ENCODE measurements at regions not wholly inside any gene's neighbourhood (a gene's known extent, or its start where the extent isn't known, plus 50 kb on each side); places are given as distances from the start of the nearest gene placed in this dataset.

GRCh38 chr15:92283813-92284212 lies 109.9 kb upstream of the ST8SIA2 start:
- no peaks in the 10 kb centered on the region for H3K27me3 ChIP-seq (ENCODE audit: insufficient read depth)
- no peak overlapping the region for H3K4me3 Mint-ChIP-seq
- H3K4me1 Mint-ChIP-seq: no peaks in the 10 kb centered on the region
- H4K20me1 ChIP-seq (replicated peaks; ENCODE audit: insufficient read depth): no peaks in the 10 kb centered on the region
- no peaks in the 10 kb centered on the region for H3K36me3 Mint-ChIP-seq (ENCODE audit: low read depth)
- no peak overlapping the region for H2AFZ ChIP-seq
- H3K27ac Mint-ChIP-seq: no peak overlapping the region
- no peaks in the 10 kb centered on the region for H3K4me1 ChIP-seq (ENCODE audit: insufficient read depth)
- H3K4me2 ChIP-seq: no peak overlapping the region
- H3K36me3 ChIP-seq (ENCODE audit: insufficient read depth): no peaks in the 10 kb centered on the region
- H3K27ac ChIP-seq (ENCODE audit: low read depth): no peak overlapping the region
- no peak overlapping the region for H3K4me3 ChIP-seq
- H3K27me3 Mint-ChIP-seq (ENCODE audit: insufficient read depth, low read depth, poor library complexity): no peaks in the 10 kb centered on the region
- no peaks in the 10 kb centered on the region for H3K79me2 ChIP-seq (replicated peaks; ENCODE audit: insufficient read depth)
- ATAC-seq (no peak), DNase-seq (ENCODE audit: low spot score) (no peak)
- no peaks in the 10 kb centered on the region; the same call in 1 of the 2 replicates for H3K9me2 ChIP-seq (ENCODE audit: insufficient read depth)
- H3K9me3 Mint-ChIP-seq: no peaks in the 10 kb centered on the region
- TF ChIP-seq ZNF462 (CRISPR knock-in tag; IDR thresholded peaks at IDR 0.05): no peak
- H3F3A ChIP-seq (replicated peaks; ENCODE audit: low read depth): no peaks in the 10 kb centered on the region

- Histone ChIP-seq H3K27me3 (ENCODE audit: insufficient read depth) (no peaks in the 10 kb centered on the region), H3K27ac (ENCODE audit: low read depth) (no peak overlapping the region), H3K9me2 (ENCODE audit: insufficient read depth) (no peaks in the 10 kb centered on the region), H3K4me3 (no peak overlapping the region), H2AFZ (no peak overlapping the region), H3K36me3 (ENCODE audit: insufficient read depth) (no peaks in the 10 kb centered on the region), H3K79me2 (replicated peaks; ENCODE audit: insufficient read depth) (no peaks in the 10 kb centered on the region), H4K20me1 (replicated peaks; ENCODE audit: insufficient read depth) (no peaks in the 10 kb centered on the region), H3K4me2 (no peak overlapping the region), H3K4me1 (ENCODE audit: insufficient read depth) (no peaks in the 10 kb centered on the region), H3F3A (replicated peaks; ENCODE audit: low read depth) (no peaks in the 10 kb centered on the region)
- no peaks in the 10 kb centered on the region for H3K9me3 Mint-ChIP-seq
- no peak overlapping the region for H3K27ac Mint-ChIP-seq
- no peaks in the 10 kb centered on the region for H3K36me3 Mint-ChIP-seq (ENCODE audit: low read depth)
- no peak overlapping the region for H3K4me3 Mint-ChIP-seq
- DNase-seq (ENCODE audit: low spot score): no peak
- ATAC-seq: no peak
- H3K27me3 Mint-ChIP-seq (ENCODE audit: insufficient read depth, low read depth, poor library complexity): no peaks in the 10 kb centered on the region
- H3K4me1 Mint-ChIP-seq: peaks cover 5% of the 10 kb centered on the region; the same call in 2 of the 3 replicates
- TF ChIP-seq, protein P1, sequence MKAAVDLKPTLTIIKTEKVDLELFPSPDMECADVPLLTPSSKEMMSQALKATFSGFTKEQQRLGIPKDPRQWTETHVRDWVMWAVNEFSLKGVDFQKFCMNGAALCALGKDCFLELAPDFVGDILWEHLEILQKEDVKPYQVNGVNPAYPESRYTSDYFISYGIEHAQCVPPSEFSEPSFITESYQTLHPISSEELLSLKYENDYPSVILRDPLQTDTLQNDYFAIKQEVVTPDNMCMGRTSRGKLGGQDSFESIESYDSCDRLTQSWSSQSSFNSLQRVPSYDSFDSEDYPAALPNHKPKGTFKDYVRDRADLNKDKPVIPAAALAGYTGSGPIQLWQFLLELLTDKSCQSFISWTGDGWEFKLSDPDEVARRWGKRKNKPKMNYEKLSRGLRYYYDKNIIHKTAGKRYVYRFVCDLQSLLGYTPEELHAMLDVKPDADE (IDR thresholded peaks at IDR 0.05): no peak
- no peak for TF ChIP-seq STAT1 (IDR thresholded peaks at IDR 0.05; ENCODE audit: unreplicated experiment)
- TF ChIP-seq CTCF (conservative IDR thresholded peaks at IDR 0.05; ENCODE audit: low read depth in 2 of 2): no peak
- TF ChIP-seq EZH2 (IDR thresholded peaks at IDR 0.05; ENCODE audit: low read depth, unreplicated experiment): no peak
- TF ChIP-seq EZH2phosphoT487 (IDR thresholded peaks at IDR 0.05; ENCODE audit: unreplicated experiment): no peak
- TF ChIP-seq CREB1 (CRISPR knock-in tag; IDR thresholded peaks at IDR 0.05; ENCODE audit: low read depth): no peak
- TF ChIP-seq, protein P2, sequence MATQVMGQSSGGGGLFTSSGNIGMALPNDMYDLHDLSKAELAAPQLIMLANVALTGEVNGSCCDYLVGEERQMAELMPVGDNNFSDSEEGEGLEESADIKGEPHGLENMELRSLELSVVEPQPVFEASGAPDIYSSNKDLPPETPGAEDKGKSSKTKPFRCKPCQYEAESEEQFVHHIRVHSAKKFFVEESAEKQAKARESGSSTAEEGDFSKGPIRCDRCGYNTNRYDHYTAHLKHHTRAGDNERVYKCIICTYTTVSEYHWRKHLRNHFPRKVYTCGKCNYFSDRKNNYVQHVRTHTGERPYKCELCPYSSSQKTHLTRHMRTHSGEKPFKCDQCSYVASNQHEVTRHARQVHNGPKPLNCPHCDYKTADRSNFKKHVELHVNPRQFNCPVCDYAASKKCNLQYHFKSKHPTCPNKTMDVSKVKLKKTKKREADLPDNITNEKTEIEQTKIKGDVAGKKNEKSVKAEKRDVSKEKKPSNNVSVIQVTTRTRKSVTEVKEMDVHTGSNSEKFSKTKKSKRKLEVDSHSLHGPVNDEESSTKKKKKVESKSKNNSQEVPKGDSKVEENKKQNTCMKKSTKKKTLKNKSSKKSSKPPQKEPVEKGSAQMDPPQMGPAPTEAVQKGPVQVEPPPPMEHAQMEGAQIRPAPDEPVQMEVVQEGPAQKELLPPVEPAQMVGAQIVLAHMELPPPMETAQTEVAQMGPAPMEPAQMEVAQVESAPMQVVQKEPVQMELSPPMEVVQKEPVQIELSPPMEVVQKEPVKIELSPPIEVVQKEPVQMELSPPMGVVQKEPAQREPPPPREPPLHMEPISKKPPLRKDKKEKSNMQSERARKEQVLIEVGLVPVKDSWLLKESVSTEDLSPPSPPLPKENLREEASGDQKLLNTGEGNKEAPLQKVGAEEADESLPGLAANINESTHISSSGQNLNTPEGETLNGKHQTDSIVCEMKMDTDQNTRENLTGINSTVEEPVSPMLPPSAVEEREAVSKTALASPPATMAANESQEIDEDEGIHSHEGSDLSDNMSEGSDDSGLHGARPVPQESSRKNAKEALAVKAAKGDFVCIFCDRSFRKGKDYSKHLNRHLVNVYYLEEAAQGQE (IDR thresholded peaks at IDR 0.05; ENCODE audit: unreplicated experiment): no peak
- TF ChIP-seq ZNF114 (CRISPR knock-in tag; IDR thresholded peaks at IDR 0.05): no peak
- TF ChIP-seq NANOG (IDR thresholded peaks at IDR 0.05; ENCODE audit: borderline replicate concordance): no peak
These were observed 104.9 kb upstream of the ST8SIA2 start for GRCh38 chr15:92288755-92289154.

Measured in GM23338 (cell line).